Type B pancreatic cell (in vitro differentiated cells): ENCODE measurements at regions not wholly inside any gene's neighbourhood (a gene's known extent, or its start where the extent isn't known, plus 50 kb on each side); places are given as distances from the start of the nearest gene placed in this dataset.

Experiments
- DNase-seq: peaks from one replicate; pipeline ENCODE4 v3.0.0; 2021; ENCODE audit warnings: mixed read lengths; ENCODE audit not compliant: unreplicated experiment; ENCODE audit errors: extremely low spot score
- H3K27ac Mint-ChIP-seq: 2 replicates; pipeline ENCODE4 v1.8.0; 2021; ENCODE audit warnings: mild to moderate bottlenecking, mixed read lengths
- H3K27me3 Mint-ChIP-seq: 2 replicates; pipeline ENCODE4 v1.8.0; 2021; ENCODE audit warnings: mixed read lengths
- H3K36me3 Mint-ChIP-seq: 2 replicates; pipeline ENCODE4 v1.8.0; 2021; ENCODE audit warnings: mixed read lengths
- H3K4me1 Mint-ChIP-seq: one replicate; pipeline ENCODE4 v1.8.0; 2021; ENCODE audit warnings: mixed read lengths; ENCODE audit not compliant: unreplicated experiment
- H3K4me3 Mint-ChIP-seq: 2 replicates; pipeline ENCODE4 v1.8.0; 2021; ENCODE audit warnings: mild to moderate bottlenecking, mixed read lengths
- H3K9me3 Mint-ChIP-seq: 2 replicates; pipeline ENCODE4 v1.8.0; 2021; ENCODE audit warnings: mixed read lengths
- TF ChIP-seq, protein P1 (sequence below): fragments of 200-600 bp; sonication (generic); conservative IDR thresholded peaks from 2 replicates; pipeline ENCODE4 v1.5.0; 2021; ENCODE audit warnings: antibody characterized with exemption, mild to moderate bottlenecking

DNA sequence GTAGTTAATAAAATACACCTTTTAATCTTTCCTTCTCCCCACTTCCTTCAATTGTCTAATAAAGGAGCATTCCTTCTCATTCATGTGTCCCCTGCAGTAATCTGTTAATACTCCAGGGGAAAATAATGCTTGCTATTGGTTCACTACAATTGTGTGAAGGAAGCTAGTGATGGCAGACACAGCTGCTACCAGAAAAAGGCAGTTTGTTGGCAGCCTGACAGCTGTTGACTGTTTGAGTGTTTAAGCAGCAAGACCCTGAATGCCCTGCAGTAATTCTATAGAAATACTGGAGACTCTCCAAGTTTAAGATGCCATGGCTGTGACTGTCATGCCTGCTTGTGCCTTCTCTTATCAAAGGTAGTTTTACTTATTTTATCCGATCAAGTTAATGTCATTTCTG is 359.5 kb downstream of the C4orf33 start:
- no peaks in the 10 kb centered on the region for H3K36me3 Mint-ChIP-seq
- H3K27me3 Mint-ChIP-seq, result peaks cover 19% of the 10 kb centered on the region
- no peak overlapping the region for H3K27ac Mint-ChIP-seq
- no peak for DNase-seq
- H3K4me1 Mint-ChIP-seq, result no peaks in the 10 kb centered on the region
- H3K4me3 Mint-ChIP-seq, result no peak overlapping the region
- TF ChIP-seq, protein P1, sequence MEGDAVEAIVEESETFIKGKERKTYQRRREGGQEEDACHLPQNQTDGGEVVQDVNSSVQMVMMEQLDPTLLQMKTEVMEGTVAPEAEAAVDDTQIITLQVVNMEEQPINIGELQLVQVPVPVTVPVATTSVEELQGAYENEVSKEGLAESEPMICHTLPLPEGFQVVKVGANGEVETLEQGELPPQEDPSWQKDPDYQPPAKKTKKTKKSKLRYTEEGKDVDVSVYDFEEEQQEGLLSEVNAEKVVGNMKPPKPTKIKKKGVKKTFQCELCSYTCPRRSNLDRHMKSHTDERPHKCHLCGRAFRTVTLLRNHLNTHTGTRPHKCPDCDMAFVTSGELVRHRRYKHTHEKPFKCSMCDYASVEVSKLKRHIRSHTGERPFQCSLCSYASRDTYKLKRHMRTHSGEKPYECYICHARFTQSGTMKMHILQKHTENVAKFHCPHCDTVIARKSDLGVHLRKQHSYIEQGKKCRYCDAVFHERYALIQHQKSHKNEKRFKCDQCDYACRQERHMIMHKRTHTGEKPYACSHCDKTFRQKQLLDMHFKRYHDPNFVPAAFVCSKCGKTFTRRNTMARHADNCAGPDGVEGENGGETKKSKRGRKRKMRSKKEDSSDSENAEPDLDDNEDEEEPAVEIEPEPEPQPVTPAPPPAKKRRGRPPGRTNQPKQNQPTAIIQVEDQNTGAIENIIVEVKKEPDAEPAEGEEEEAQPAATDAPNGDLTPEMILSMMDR, result no peak
- H3K9me3 Mint-ChIP-seq, result peaks cover 7% of the 10 kb centered on the region

DNA sequence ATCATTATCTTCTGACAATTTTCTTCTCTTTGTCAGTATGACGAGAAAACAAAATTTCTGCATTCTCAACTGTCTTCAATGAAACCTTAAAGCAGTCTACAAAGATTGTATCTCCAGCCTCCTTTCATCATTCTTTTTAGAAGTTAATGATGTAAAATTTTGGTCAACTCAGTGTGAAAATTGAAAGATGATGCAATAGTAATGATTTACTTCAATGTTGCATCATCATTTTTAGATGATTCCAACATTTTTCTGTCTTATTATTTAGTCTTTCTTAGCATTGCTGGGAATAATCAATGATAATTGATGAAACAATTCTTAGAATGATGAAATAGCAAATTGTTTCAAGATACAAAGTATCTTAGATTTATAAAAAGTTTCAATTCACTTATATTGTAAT is 372.7 kb downstream of the C4orf33 start:
- Mint-ChIP-seq H3K4me1 (no peaks in the 10 kb centered on the region), H3K4me3 (no peak overlapping the region), H3K27ac (no peak overlapping the region), H3K36me3 (no peaks in the 10 kb centered on the region), H3K9me3 (no peaks in the 10 kb centered on the region), H3K27me3 (peaks cover 46% of the 10 kb centered on the region)
- TF ChIP-seq, protein P1, result no peak
- no peak for DNase-seq

DNA sequence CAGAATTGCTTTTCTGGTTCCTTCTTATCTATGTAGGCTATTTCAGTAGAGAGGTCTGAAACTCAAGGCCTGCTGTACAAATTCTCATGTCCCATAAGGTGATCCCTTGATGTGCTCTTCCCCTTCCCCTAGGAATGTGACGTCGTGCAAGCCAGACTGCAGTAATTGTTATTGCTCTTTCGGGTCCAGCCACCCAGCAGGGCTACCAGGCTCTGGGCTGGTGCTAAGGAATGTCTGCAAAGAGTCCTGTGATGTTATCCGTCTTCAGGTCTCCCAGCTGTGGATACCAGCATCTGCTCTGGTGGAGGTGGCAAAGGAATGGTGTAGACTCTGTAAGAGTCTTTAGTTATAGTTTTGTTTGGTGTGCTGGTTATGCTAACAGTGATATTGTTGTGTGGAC is 378.7 kb downstream of the C4orf33 start:
- Mint-ChIP-seq H3K36me3 (no peaks in the 10 kb centered on the region), H3K27me3 (peaks cover 43% of the 10 kb centered on the region), H3K27ac (no peak overlapping the region), H3K4me3 (no peak overlapping the region), H3K9me3 (peaks cover 9% of the 10 kb centered on the region), H3K4me1 (no peaks in the 10 kb centered on the region)
- TF ChIP-seq, protein P1, result no peak
- no peak for DNase-seq

DNA sequence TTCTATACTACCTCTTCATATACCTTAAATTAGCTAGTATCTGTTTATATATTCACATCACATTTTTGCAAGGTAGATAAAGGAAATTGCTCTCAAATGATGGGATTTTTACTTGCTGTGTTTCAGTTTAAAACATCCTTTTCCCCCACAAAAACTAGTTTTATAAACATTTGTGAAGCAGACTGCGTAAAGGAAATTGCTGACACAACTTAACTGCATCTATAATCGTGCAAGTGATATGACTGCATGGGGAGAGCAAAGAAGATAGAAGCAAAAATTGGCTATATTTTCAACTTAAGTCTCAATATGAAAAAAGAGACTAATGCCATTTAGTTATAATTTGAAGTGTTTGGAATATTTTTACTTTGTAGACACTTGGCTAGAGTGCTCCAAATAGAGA is 385.2 kb downstream of the C4orf33 start:
- no peak for DNase-seq
- no peaks in the 10 kb centered on the region for H3K9me3 Mint-ChIP-seq
- H3K27me3 Mint-ChIP-seq, result peaks cover 5% of the 10 kb centered on the region
- TF ChIP-seq, protein P1, result no peak
- H3K27ac Mint-ChIP-seq, result no peak overlapping the region
- H3K36me3 Mint-ChIP-seq, result no peaks in the 10 kb centered on the region
- H3K4me3 Mint-ChIP-seq, result no peak overlapping the region
- no peaks in the 10 kb centered on the region for H3K4me1 Mint-ChIP-seq

DNA sequence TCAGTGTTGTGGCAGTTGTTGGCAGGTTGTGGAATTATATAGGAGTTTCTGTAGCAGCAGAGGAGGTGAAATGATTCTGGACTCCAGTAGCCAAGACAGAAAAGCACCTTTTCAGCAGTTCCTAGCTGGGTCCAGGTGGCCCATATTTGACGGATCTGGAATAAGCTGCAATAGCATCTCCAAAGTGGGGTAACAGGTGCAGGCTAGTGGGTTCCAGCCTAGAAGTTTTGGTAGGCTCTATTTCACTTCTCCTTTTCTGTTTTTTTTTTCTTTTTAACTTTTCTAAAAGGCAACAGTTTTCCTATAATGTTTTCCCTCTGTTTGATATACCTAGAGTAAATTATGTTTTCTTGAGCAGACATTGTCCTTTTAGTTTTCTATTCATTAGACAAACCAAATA is 392.5 kb downstream of the C4orf33 start:
- peaks cover 8% of the 10 kb centered on the region for H3K4me1 Mint-ChIP-seq
- H3K9me3 Mint-ChIP-seq, result no peaks in the 10 kb centered on the region
- no peaks in the 10 kb centered on the region for H3K36me3 Mint-ChIP-seq
- H3K27ac Mint-ChIP-seq, result no peak overlapping the region
- TF ChIP-seq, protein P1, result no peak
- H3K4me3 Mint-ChIP-seq, result no peak overlapping the region
- no peak for DNase-seq
- H3K27me3 Mint-ChIP-seq, result peaks cover 21% of the 10 kb centered on the region

DNA sequence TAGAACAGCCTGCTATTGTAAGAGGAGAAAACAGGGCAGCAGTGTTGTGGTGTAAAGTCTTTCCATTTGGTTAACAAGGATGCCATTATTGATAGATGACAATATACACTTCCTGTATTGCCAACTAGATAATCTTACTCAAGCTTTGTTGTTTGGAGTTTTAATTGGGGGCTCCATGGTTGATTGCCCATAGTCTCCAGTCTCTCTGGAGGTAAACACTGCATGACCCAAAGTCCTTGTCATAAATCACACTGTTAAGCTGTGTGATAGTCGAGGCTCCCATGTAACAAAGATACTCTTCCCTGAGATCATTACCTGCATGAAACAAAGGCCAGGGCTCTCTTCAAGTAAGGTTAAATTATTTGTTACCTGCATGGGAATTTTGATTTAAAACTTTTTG is 394.6 kb downstream of the C4orf33 start:
- Mint-ChIP-seq H3K4me1 (peaks cover 8% of the 10 kb centered on the region), H3K9me3 (no peaks in the 10 kb centered on the region), H3K27ac (no peak overlapping the region), H3K27me3 (peaks cover 29% of the 10 kb centered on the region), H3K4me3 (no peak overlapping the region), H3K36me3 (no peaks in the 10 kb centered on the region)
- no peak for DNase-seq
- TF ChIP-seq, protein P1, result no peak
